Transverse colon (tissue), 4 donors: ENCODE measurements at regions not wholly inside any gene's neighbourhood (a gene's known extent, or its start where the extent isn't known, plus 50 kb on each side); places are given as distances from the start of the nearest gene placed in this dataset.

Experiments used
- CTCF ChIP-seq, 5 experiments: fragments of 200-600 bp in 3 of 5; fragments of 450-650 bp in 2 of 5; sonication (generic) in 3 of 5; IDR thresholded peaks; 1 replicate in 2 of 5; 2 replicates in 3 of 5; pipeline ENCODE4 v1.5.1; 2016 to 2017; ENCODE audit warnings: antibody characterized with exemption in 5 of 5, inconsistent platforms in 3 of 5, mild to moderate bottlenecking in 2 of 5, moderate library complexity in 1 of 5
- EP300 ChIP-seq: sonication (generic); formaldehyde crosslinking; IDR thresholded peaks from one replicate; pipeline ENCODE4 v1.6.1; 2017; ENCODE audit warnings: antibody characterized with exemption, low read depth
- POLR2A ChIP-seq: fragments of 450-650 bp; IDR thresholded peaks from one replicate; pipeline ENCODE4 v1.6.1; 2016; ENCODE audit warnings: antibody characterized with exemption, mild to moderate bottlenecking, moderate library complexity
- POLR2AphosphoS5 ChIP-seq, 3 donors: sonication (generic); formaldehyde crosslinking; IDR thresholded peaks; one replicate each; pipeline ENCODE4 v1.6.1; 2016; ENCODE audit warnings: antibody characterized with exemption in 3 of 3

- TF ChIP-seq POLR2AphosphoS5 (IDR thresholded peaks at IDR 0.05) (no peak), POLR2A (no peak), CTCF (IDR thresholded peaks at IDR 0.05) (no peak), EP300 (no peak)
Measured at GRCh38 chr1:238001818-238002217, 111.1 kb upstream of the ZP4 start.
